H1 (cell line): ENCODE measurements at regions not wholly inside any gene's neighbourhood (a gene's known extent, or its start where the extent isn't known, plus 50 kb on each side); places are given as distances from the start of the nearest gene placed in this dataset.

Source experiments
- CTCF ChIA-PET: fragments of 300-600 bp; sonication (Branson Sonifier 250); formaldehyde crosslinking; loops from one replicate; lab custom pipeline; 2021; ENCODE audit not compliant: partially characterized antibody; lab: Charles Lee
- POLR2A ChIA-PET: fragments of 300-600 bp; sonication (Branson Sonifier 250); formaldehyde crosslinking; loops from one replicate; lab custom pipeline; 2021; ENCODE audit warnings: inconsistent platforms; ENCODE audit not compliant: partially characterized antibody; lab: Charles Lee
- DNase-seq, 2 experiments: peaks; one replicate each; pipeline versions ENCODE4 v3.0.0 to v3.0.0-alpha.2; 2010 to 2022; ENCODE audit warnings: low spot score in 2 of 2, low read depth in 1 of 2, mixed read lengths in 1 of 2
- FAIRE-seq: peaks from 2 replicates; lab custom pipeline; 2011; peaks lifted over from hg19 to GRCh38; lab: Jason Lieb, UNC
- H2AFZ ChIP-seq: 2 replicates; pipeline ENCODE4 v1.8.1; 2012; ENCODE audit warnings: low read length, inconsistent platforms
- H2AK5ac ChIP-seq: 2 replicates; pipeline ENCODE4 v1.6.1; 2013; ENCODE audit warnings: low read depth, low read length
- H2BK120ac ChIP-seq: replicated peaks from 2 replicates; pipeline ENCODE3; 2013; ENCODE audit warnings: low read depth, low read length, inconsistent platforms
- H2BK12ac ChIP-seq: 2 replicates; pipeline ENCODE4 v1.6.1; 2013; ENCODE audit warnings: low read depth, low read length
- H2BK15ac ChIP-seq: 2 replicates; pipeline ENCODE4 v1.6.1; 2013; ENCODE audit warnings: low read length
- H2BK20ac ChIP-seq: 2 replicates; pipeline ENCODE4 v1.6.1; 2013; ENCODE audit warnings: low read length
- H2BK5ac ChIP-seq: 2 replicates; pipeline ENCODE4 v1.6.1; 2013; ENCODE audit warnings: low read depth, low read length
- H3K14ac ChIP-seq: 2 replicates; pipeline ENCODE4 v1.6.1; 2013; ENCODE audit warnings: inconsistent platforms; ENCODE audit not compliant: insufficient read length
- H3K18ac ChIP-seq: 2 replicates; pipeline ENCODE4 v1.6.1; 2013; ENCODE audit warnings: low read length; ENCODE audit errors: extremely low read depth
- H3K23ac ChIP-seq: 2 replicates; pipeline ENCODE4 v1.6.1; 2013; ENCODE audit warnings: inconsistent platforms; ENCODE audit not compliant: insufficient read length
- H3K23me2 ChIP-seq: 2 replicates; pipeline ENCODE4 v1.6.1; 2013; ENCODE audit warnings: low read depth, low read length
- H3K27ac ChIP-seq: 2 replicates; pipeline ENCODE4 v1.6.1; 2011; ENCODE audit warnings: low read depth, low read length, inconsistent platforms
- H3K27me3 ChIP-seq, 4 experiments: replicated peaks in 1 of 4; 1 replicate in 1 of 4; 2 replicates in 3 of 4; pipeline versions ENCODE4 v1.6.1 to v1.8.1; 2011 to 2013; ENCODE audit warnings: low read length in 3 of 4, mild to moderate bottlenecking in 3 of 4, inconsistent platforms in 2 of 4, mixed read lengths in 2 of 4, moderate library complexity in 1 of 4; ENCODE audit not compliant: control insufficient read depth in 3 of 4, insufficient read depth in 3 of 4; ENCODE audit errors: extremely low read depth in 1 of 4
- H3K36me3 ChIP-seq, 4 experiments: 2 replicates each; pipeline versions ENCODE4 v1.6.1 to v1.8.1; 2011 to 2013; ENCODE audit warnings: mild to moderate bottlenecking in 4 of 4, low read length in 3 of 4, moderate library complexity in 2 of 4, control low read depth in 1 of 4, inconsistent platforms in 1 of 4; ENCODE audit not compliant: insufficient read depth in 4 of 4, control insufficient read depth in 2 of 4
- H3K4ac ChIP-seq: replicated peaks from 2 replicates; pipeline ENCODE3; 2013; ENCODE audit warnings: low read length, low read depth, mixed read lengths, inconsistent platforms; ENCODE audit not compliant: insufficient read length
- H3K4me1 ChIP-seq, 4 experiments: replicated peaks in 1 of 4; 1 replicate in 1 of 4; 2 replicates in 3 of 4; pipeline versions ENCODE4 v1.6.1 to v1.8.1; 2011 to 2013; ENCODE audit warnings: low read length in 3 of 4, inconsistent platforms in 2 of 4, mixed read lengths in 1 of 4; ENCODE audit not compliant: insufficient read depth in 4 of 4, control insufficient read depth in 3 of 4
- H3K4me2 ChIP-seq, 2 experiments: 2 replicates each; pipeline versions ENCODE4 v1.6.1 to v1.8.1; 2011 to 2013; ENCODE audit warnings: low read depth in 2 of 2, low read length in 2 of 2, control low read depth in 1 of 2, inconsistent platforms in 1 of 2, mild to moderate bottlenecking in 1 of 2; ENCODE audit not compliant: insufficient read depth in 1 of 2
- H3K4me3 ChIP-seq, 4 experiments: fragments of 200-600, 300-600 bp in 1 of 4; sonication (generic), shearing (Covaris generic), sonication (Bioruptor Twin) in 1 of 4; 2 replicates each; pipeline versions ENCODE4 v1.5.1 to v1.8.1; 2011 to 2016; ENCODE audit warnings: low read length in 4 of 4, low read depth in 3 of 4, control low read depth in 2 of 4, inconsistent platforms in 2 of 4, mild to moderate bottlenecking in 2 of 4, mixed read lengths in 1 of 4, moderate library complexity in 1 of 4; ENCODE audit not compliant: insufficient read depth in 2 of 4; ENCODE audit errors: extremely low read depth in 1 of 4
- H3K56ac ChIP-seq: replicated peaks from 2 replicates; pipeline ENCODE3; 2013; ENCODE audit warnings: low read depth, mild to moderate bottlenecking, mixed read lengths, low read length, inconsistent platforms; ENCODE audit not compliant: insufficient read length
- H3K79me1 ChIP-seq: 2 replicates; pipeline ENCODE4 v1.6.1; 2013; ENCODE audit warnings: low read depth, low read length, control low read depth
- H3K79me2 ChIP-seq, 2 experiments: 2 replicates each; pipeline versions ENCODE4 v1.6.1 to v1.8.1; 2012 to 2013; ENCODE audit warnings: low read length in 2 of 2, mild to moderate bottlenecking in 2 of 2, inconsistent platforms in 1 of 2; ENCODE audit not compliant: insufficient read depth in 2 of 2, control insufficient read depth in 1 of 2
- H3K9ac ChIP-seq, 4 experiments: replicated peaks in 1 of 4; 1 replicate in 1 of 4; 2 replicates in 3 of 4; pipeline versions ENCODE4 v1.6.1 to v1.8.1; 2011 to 2013; ENCODE audit warnings: low read depth in 3 of 4, low read length in 3 of 4, control low read depth in 2 of 4, mild to moderate bottlenecking in 2 of 4, moderate library complexity in 2 of 4, inconsistent platforms in 1 of 4; ENCODE audit errors: extremely low read depth in 1 of 4
- H3K9me3 ChIP-seq, 2 experiments: 2 replicates each; pipeline versions ENCODE4 v1.6.1 to v1.8.1; 2012 to 2013; ENCODE audit warnings: mild to moderate bottlenecking in 2 of 2, moderate library complexity in 2 of 2, control low read depth in 1 of 2, inconsistent platforms in 1 of 2, low read depth in 1 of 2, low read length in 1 of 2, mixed read lengths in 1 of 2; ENCODE audit not compliant: insufficient read depth in 2 of 2
- H4K20me1 ChIP-seq, 2 experiments: replicated peaks in 1 of 2; 2 replicates each; pipeline versions ENCODE3 to v1.8.1; 2011 to 2013; ENCODE audit warnings: inconsistent platforms in 2 of 2, low read length in 2 of 2, mild to moderate bottlenecking in 1 of 2; ENCODE audit not compliant: insufficient read depth in 2 of 2, control insufficient read depth in 1 of 2
- H4K5ac ChIP-seq: 2 replicates; pipeline ENCODE4 v1.6.1; 2013; ENCODE audit warnings: low read length, low read depth, mixed read lengths, inconsistent platforms; ENCODE audit not compliant: insufficient read length
- H4K8ac ChIP-seq: 2 replicates; pipeline ENCODE4 v1.8.0; 2013; ENCODE audit warnings: mild to moderate bottlenecking, moderate library complexity, low read length, inconsistent platforms; ENCODE audit not compliant: insufficient read depth; ENCODE audit errors: extremely low read depth
- H4K91ac ChIP-seq: replicated peaks from 2 replicates; pipeline ENCODE3; 2013; ENCODE audit warnings: low read length, mixed read lengths, inconsistent platforms; ENCODE audit not compliant: insufficient read length
- BCL11A ChIP-seq, 2 experiments: IDR thresholded peaks; one replicate each; pipeline ENCODE4 v1.6.1; 2011; ENCODE audit warnings: low read depth in 2 of 2, low read length in 2 of 2, mild to moderate bottlenecking in 2 of 2
- CBX5 ChIP-seq: fragments of 300-800, 300-1000 bp; sonication (generic); IDR thresholded peaks from 2 replicates; pipeline ENCODE4 v1.7.1; 2016; ENCODE audit warnings: antibody characterized with exemption, low read length, low read depth
- CBX8 ChIP-seq: fragments of 300-800, 300-1000 bp; sonication (generic); IDR thresholded peaks from 2 replicates; pipeline ENCODE4 v1.7.1; 2016; ENCODE audit warnings: low read depth, low read length, borderline replicate concordance
- EGR1 ChIP-seq: IDR thresholded peaks from 2 replicates; pipeline ENCODE4 v1.6.1; 2011; ENCODE audit warnings: low read depth, low read length, borderline replicate concordance
- PHF8 ChIP-seq: fragments of 200-600 bp; sonication (generic); conservative IDR thresholded peaks from 2 replicates; pipeline ENCODE4 v1.7.1; 2012; ENCODE audit warnings: low read depth, mild to moderate bottlenecking, inconsistent platforms, low read length, moderate library complexity
- SIN3A ChIP-seq, 2 experiments: IDR thresholded peaks in 1 of 2; conservative IDR thresholded peaks in 1 of 2; 2 replicates each; pipeline ENCODE4 v1.6.1; 2011 to 2012; ENCODE audit warnings: low read length in 2 of 2, improper control_type of control experiment in 1 of 2, low read depth in 1 of 2, mild to moderate bottlenecking in 1 of 2
- SRF ChIP-seq: IDR thresholded peaks from 2 replicates; pipeline ENCODE4 v1.6.1; 2011; ENCODE audit warnings: mild to moderate bottlenecking, low read depth, low read length, moderate library complexity
- TF ChIP-seq, protein P1 (sequence below): IDR thresholded peaks from 2 replicates; pipeline ENCODE4 v1.6.1; 2012; ENCODE audit warnings: inconsistent platforms
- TF ChIP-seq, protein P2 (sequence below): IDR thresholded peaks from 2 replicates; pipeline ENCODE4 v1.6.1; 2012; ENCODE audit warnings: low read length, inconsistent platforms

DNA sequence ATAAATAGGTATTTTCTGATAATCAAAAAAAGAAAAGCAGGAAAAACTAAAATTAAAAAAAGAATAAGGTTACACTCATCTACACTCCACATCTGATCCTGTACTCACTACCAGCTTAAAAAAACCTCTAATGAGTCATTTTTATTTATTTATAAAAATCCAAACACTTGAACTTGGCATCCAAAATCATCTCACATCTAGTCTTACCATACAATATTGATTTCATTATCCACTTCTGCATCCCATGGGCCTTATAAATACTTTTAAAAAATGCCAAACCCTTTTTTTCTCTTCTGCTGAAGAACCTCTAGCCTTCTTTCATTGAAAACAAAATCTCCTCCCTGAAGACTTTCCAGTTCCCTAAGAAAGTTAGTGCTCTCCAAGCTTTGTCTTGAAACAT lies 109.7 kb downstream of the TMTC3 start:
- no peak overlapping the region for H3K18ac ChIP-seq
- H3K4me3 ChIP-seq: no peak overlapping the region
- ChIA-PET CTCF (no interaction called here), POLR2A (no interaction called here)
- no peak for FAIRE-seq
- no peaks in the 10 kb centered on the region for H3K79me1 ChIP-seq
- no peak overlapping the region for H4K5ac ChIP-seq
- H3K9ac ChIP-seq: no peak overlapping the region
- no peak overlapping the region for H3K4ac ChIP-seq
- H2AFZ ChIP-seq: no peak overlapping the region
- H2BK20ac ChIP-seq: no peak overlapping the region
- no peaks in the 10 kb centered on the region for H3K27me3 ChIP-seq
- H3K56ac ChIP-seq: no peak overlapping the region
- H3K23ac ChIP-seq: no peak overlapping the region
- H2BK120ac ChIP-seq: no peak overlapping the region
- no peak overlapping the region for H2AK5ac ChIP-seq
- no peak overlapping the region for H3K27ac ChIP-seq
- H4K20me1 ChIP-seq: no peaks in the 10 kb centered on the region
- no peak for DNase-seq
- H3K14ac ChIP-seq: no peak overlapping the region
- no peak overlapping the region for H3K4me2 ChIP-seq
- no peak overlapping the region for H2BK12ac ChIP-seq
- H2BK5ac ChIP-seq: no peak overlapping the region
- H4K91ac ChIP-seq: no peak overlapping the region
- no peaks in the 10 kb centered on the region for H3K23me2 ChIP-seq
- no peak overlapping the region for H2BK15ac ChIP-seq
- TF ChIP-seq SRF (no peak), CBX8 (no peak), BCL11A (IDR thresholded peaks at IDR 0.05; ENCODE audit: low read depth in 2 of 2, low read length in 2 of 2) (no peak), CBX5 (no peak), SIN3A (conservative IDR thresholded peaks at IDR 0.05 in 1 of 2, IDR thresholded peaks at IDR 0.05 in 1 of 2; ENCODE audit: low read depth in 1 of 2, low read length in 2 of 2) (no peak), PHF8 (no peak), EGR1 (no peak)
- TF ChIP-seq, protein P1, sequence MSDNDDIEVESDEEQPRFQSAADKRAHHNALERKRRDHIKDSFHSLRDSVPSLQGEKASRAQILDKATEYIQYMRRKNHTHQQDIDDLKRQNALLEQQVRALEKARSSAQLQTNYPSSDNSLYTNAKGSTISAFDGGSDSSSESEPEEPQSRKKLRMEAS: no peak
- TF ChIP-seq, protein P2, sequence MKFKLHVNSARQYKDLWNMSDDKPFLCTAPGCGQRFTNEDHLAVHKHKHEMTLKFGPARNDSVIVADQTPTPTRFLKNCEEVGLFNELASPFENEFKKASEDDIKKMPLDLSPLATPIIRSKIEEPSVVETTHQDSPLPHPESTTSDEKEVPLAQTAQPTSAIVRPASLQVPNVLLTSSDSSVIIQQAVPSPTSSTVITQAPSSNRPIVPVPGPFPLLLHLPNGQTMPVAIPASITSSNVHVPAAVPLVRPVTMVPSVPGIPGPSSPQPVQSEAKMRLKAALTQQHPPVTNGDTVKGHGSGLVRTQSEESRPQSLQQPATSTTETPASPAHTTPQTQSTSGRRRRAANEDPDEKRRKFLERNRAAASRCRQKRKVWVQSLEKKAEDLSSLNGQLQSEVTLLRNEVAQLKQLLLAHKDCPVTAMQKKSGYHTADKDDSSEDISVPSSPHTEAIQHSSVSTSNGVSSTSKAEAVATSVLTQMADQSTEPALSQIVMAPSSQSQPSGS: no peak
- H3K79me2 ChIP-seq: no peaks in the 10 kb centered on the region
- H3K4me1 ChIP-seq: peaks cover 0 to 3% (median 0%) of the 10 kb centered on the region in 4 experiments; a peak in 1 of 7 replicates
- no peaks in the 10 kb centered on the region for H3K36me3 ChIP-seq
- no peaks in the 10 kb centered on the region for H3K9me3 ChIP-seq
- H4K8ac ChIP-seq: no peak overlapping the region
